Cardiac fibroblast (primary cell): ENCODE measurements at regions not wholly inside any gene's neighbourhood (a gene's known extent, or its start where the extent isn't known, plus 50 kb on each side); places are given as distances from the start of the nearest gene placed in this dataset.

Experiments
- DNase-seq, 2 donors: peaks; one replicate each; pipeline versions ENCODE4 v3.0.0 to v3.0.0-alpha.2; 2010; ENCODE audit warnings: low read depth in 2 of 2
- H3K4me3 ChIP-seq, 2 donors: replicated peaks in 1 of 2; 1 replicate in 1 of 2; 2 replicates in 1 of 2; pipeline ENCODE4 v1.5.1; 2011; ENCODE audit warnings: low read depth in 2 of 2, low read length in 2 of 2, mild to moderate bottlenecking in 2 of 2, moderate library complexity in 1 of 2
- CTCF ChIP-seq: IDR thresholded peaks from one replicate; pipeline ENCODE4 v1.5.1; 2011; ENCODE audit warnings: low read depth, mild to moderate bottlenecking, low read length, inconsistent platforms

GRCh38 chr12:47577206-47577989, 128.4 kb downstream of the RPAP3 start:
- TF ChIP-seq CTCF: no peak
- no peak for DNase-seq
- H3K4me3 ChIP-seq: no peak overlapping the region

- H3K4me3 ChIP-seq: no peak overlapping the region
- no peak for DNase-seq
- TF ChIP-seq CTCF: no peak
Measured at GRCh38 chr12:47576289-47576945, 129.4 kb downstream of the RPAP3 start.

- no peak overlapping the region for H3K4me3 ChIP-seq
- DNase-seq: no peak
- no peak for TF ChIP-seq CTCF
Measured at GRCh38 chr12:47574252-47575021, 131.4 kb downstream of the RPAP3 start.

GRCh38 chr12:47573146-47573659, 132.6 kb downstream of the RPAP3 start:
- no peak for DNase-seq
- H3K4me3 ChIP-seq: no peak overlapping the region
- TF ChIP-seq CTCF: no peak

DNA sequence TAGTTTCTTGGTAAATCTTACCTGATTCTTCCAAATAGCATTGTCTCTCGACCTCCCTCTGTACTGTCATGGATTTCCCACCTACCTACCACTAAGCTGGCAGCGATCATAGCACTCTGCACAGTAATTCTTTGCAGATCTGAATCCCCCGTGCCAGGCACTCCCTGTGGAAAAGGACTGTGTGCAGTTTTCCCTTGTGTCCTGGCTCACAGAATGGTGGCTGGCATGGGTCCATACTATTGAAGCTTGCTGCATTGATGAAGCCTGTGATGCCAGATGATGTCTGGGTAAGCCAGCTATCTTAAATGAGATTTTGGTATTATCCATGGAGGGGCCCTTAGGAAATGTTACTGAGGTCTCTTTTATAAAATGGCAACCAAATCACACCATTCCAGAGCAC, 135.7 kb downstream of the RPAP3 start:
- no peak for TF ChIP-seq CTCF
- DNase-seq: no peak
- H3K4me3 ChIP-seq: no peak overlapping the region

GRCh38 chr12:47562201-47562600, 143.6 kb downstream of the RPAP3 start:
- H3K4me3 ChIP-seq: no peak overlapping the region
- no peak for DNase-seq
- no peak for TF ChIP-seq CTCF
